Ishikawa (cell line): ENCODE measurements at regions not wholly inside any gene's neighbourhood (a gene's known extent, or its start where the extent isn't known, plus 50 kb on each side); places are given as distances from the start of the nearest gene placed in this dataset.

Experiments used
- CEBPB ChIP-seq: IDR thresholded peaks from 2 replicates; pipeline ENCODE4 v1.6.1; 2012
- CREB1 ChIP-seq: IDR thresholded peaks from 2 replicates; pipeline ENCODE4 v1.6.1; 2012; ENCODE audit warnings: low read depth
- EGR1 ChIP-seq: IDR thresholded peaks from 2 replicates; pipeline ENCODE4 v1.6.1; 2012
- EP300 ChIP-seq: IDR thresholded peaks from 2 replicates; pipeline ENCODE4 v1.6.1; 2012; ENCODE audit warnings: borderline replicate concordance
- FOXM1 ChIP-seq: IDR thresholded peaks from 2 replicates; pipeline ENCODE4 v1.6.1; 2012; ENCODE audit warnings: low read depth, borderline replicate concordance
- MAX ChIP-seq: IDR thresholded peaks from 2 replicates; pipeline ENCODE4 v1.6.1; 2012
- NFIC ChIP-seq: IDR thresholded peaks from 2 replicates; pipeline ENCODE4 v1.6.1; 2012
- RAD21 ChIP-seq: IDR thresholded peaks from 2 replicates; pipeline ENCODE4 v1.6.1; 2012; ENCODE audit warnings: low read depth
- REST ChIP-seq: IDR thresholded peaks from 2 replicates; pipeline ENCODE4 v1.6.1; 2012; ENCODE audit warnings: low read depth, mild to moderate bottlenecking
- TAF1 ChIP-seq: IDR thresholded peaks from 2 replicates; pipeline ENCODE4 v1.6.1; 2012; ENCODE audit warnings: low read depth, mild to moderate bottlenecking
- TCF12 ChIP-seq: IDR thresholded peaks from 2 replicates; pipeline ENCODE4 v1.6.1; 2012; ENCODE audit warnings: low read depth
- TEAD4 ChIP-seq: IDR thresholded peaks from 2 replicates; pipeline ENCODE4 v1.6.1; 2012
- USF1 ChIP-seq: IDR thresholded peaks from 2 replicates; pipeline ENCODE4 v1.6.1; 2012
- YY1 ChIP-seq: IDR thresholded peaks from 2 replicates; pipeline ENCODE4 v1.6.1; 2012; ENCODE audit warnings: low read depth
- ZBTB7A ChIP-seq: IDR thresholded peaks from 2 replicates; pipeline ENCODE4 v1.6.1; 2012; ENCODE audit warnings: low read depth

GRCh38 chr10:44263771-44264170, 121.1 kb downstream of the CXCL12 start:
- no peak for TF ChIP-seq FOXM1
- no peak for TF ChIP-seq EP300
- TF ChIP-seq TCF12: no peak
- no peak for TF ChIP-seq NFIC
- no peak for TF ChIP-seq YY1
- TF ChIP-seq MAX: no peak
- TF ChIP-seq CEBPB: no peak
- TF ChIP-seq REST: no peak
- no peak for TF ChIP-seq RAD21
- no peak for TF ChIP-seq CREB1
- TF ChIP-seq USF1: no peak
- TF ChIP-seq EGR1: no peak
- TF ChIP-seq TEAD4: no peak
- no peak for TF ChIP-seq ZBTB7A

GRCh38 chr10:44262551-44263251, 122.2 kb downstream of the CXCL12 start:
- TF ChIP-seq RAD21 (no peak), NFIC (no peak), YY1 (no peak)

- TF ChIP-seq REST: no peak
Observed at GRCh38 chr10:44261710-44262455, 123.0 kb downstream of the CXCL12 start.

- TF ChIP-seq EP300 (no peak), TCF12 (no peak), USF1 (no peak), YY1 (no peak), RAD21 (no peak), TAF1 (no peak), ZBTB7A (no peak)
Observed at GRCh38 chr10:44261296-44261695, 123.6 kb downstream of the CXCL12 start.

GRCh38 chr10:44260286-44260928, 124.5 kb downstream of the CXCL12 start:
- TF ChIP-seq CEBPB: no peak
- no peak for TF ChIP-seq FOXM1
- no peak for TF ChIP-seq TAF1
- no peak for TF ChIP-seq YY1
- TF ChIP-seq CREB1: no peak
- no peak for TF ChIP-seq EP300
- no peak for TF ChIP-seq EGR1
- no peak for TF ChIP-seq TCF12
- TF ChIP-seq MAX: no peak
- TF ChIP-seq REST: no peak
- no peak for TF ChIP-seq USF1
- TF ChIP-seq ZBTB7A: no peak
- no peak for TF ChIP-seq TEAD4
- no peak for TF ChIP-seq NFIC
